ENCODE measurements at regions not wholly inside any gene's neighbourhood (a gene's known extent, or its start where the extent isn't known, plus 50 kb on each side); places are given as distances from the start of the nearest gene placed in this dataset.
A peak's percentile ranks its signal among the peaks of the same experiment; 100 is the strongest.

DNA sequence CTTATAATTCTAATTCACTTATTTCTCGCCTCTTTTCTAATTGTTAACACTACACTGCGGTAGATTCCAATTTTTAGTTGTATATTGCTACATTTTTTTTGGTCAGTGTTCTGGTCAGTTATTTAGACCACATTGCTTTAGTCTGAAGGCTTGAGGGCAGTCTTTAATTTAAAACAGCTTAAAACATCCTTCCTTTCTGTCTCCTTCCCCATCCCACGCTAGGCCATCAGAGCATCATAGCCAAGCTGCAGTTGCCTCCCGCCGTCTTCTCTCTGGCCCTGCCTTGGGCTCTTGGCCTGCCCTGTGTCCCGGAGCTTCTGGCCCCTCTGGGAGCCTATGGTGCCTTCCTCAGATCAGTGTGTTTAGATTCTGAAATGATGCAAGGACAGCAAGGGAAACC, 52.6 kb upstream of the GLI2 start:
- DNase-seq: no peak

DNA sequence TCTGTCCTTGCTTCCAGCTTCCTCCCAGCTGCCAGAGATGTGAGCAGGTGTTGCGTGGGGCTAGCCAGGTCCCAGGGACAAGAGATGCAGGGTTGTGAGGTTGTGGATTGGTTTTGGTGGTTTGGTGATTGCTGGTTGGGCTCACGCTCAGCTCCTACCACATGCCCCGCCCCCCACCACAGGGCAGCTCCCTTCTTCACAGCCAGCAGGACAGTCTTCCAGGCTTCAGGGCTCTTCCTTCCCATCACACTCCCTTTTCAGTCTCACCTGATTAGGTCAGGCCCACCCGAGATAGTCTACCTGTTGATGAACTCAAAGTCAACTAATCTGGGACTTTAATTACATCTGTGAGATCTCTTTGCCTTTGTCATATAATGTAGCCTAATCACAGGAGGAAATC, 52.0 kb upstream of the GLI2 start:
- no peak for DNase-seq

DNA sequence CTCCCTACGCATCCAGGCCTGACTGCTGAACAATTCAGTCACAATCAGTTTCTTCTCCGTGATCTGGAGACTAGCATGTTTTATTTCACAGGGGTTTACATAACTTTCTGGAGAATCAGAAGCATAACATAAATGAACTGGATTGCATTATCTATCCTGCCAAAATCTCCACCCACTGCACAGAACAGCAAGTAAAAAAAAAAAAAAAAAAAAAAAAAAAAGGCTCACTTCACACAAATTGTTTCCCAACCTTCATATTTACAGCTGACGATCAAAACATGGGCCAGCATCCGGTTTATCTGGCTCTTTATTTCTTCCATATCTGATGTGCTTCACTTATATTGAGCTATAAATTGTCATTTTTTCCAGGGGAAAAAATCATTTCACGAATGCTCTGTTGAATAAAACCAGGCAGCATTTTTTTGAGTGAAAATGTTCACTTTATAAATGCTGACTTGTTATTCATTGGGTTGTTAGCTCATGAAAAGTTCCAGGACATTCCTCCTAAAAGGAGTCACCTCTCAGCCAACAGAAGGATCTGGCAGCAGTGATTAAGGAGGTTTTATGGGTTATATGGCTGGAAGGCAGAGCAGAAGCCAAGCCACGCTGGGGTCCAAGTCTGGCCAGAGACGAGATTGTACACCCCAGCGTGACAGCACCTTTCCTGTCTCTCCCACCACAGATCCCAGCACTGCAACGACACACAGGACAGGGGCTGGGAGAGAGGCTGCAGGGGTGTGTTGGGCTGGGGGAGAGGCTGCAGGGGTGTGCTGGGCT, 51.2 kb upstream of the GLI2 start:
- peak; percentile 69 for DNase-seq

DNA sequence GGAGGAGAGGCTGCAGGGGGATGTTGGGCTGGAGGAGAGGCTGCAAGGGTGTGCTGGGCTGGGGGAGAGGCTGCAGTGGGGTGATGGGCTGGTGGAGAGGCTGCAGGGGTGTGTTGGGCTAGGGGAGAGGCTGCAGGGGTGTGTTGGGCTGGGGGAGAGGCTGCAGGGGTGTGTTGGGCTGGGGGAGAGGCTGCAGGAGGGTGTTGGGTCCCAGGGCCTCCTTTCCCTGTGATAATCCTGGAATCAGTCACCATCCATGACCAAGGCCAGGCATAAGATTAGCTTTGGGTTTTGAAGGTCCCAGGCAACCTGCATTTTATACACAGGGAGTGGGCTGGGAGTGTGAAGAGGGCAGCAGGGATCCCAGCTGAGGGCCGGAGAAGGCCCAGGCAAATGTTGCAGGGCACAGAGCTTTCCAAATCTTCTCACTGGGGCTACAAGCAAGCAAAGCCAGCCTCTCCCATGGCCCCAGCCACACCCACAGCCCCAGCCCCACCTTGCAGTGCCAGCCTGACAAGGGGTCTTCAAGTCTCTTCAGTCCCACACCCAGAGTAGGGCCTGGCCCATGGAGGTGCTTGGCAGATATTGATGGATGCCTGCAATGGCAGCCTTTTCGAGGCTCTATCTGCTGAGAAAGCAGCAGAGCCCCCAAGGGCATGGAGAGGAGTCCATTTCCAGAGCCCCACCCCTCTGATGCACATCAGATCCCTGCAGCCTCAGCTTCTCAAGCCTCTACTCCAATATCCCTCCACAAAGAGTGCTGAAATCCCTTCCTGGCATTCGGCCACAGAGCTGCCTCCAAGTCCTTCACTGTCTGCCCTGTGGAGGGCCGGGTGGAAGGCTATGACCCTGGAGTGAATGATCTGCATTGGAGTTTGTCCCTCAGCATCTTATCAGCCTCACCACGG, 50.3 kb upstream of the GLI2 start:
- no peak for DNase-seq
